Epithelial cell of esophagus (primary cell): ENCODE measurements at regions not wholly inside any gene's neighbourhood (a gene's known extent, or its start where the extent isn't known, plus 50 kb on each side); places are given as distances from the start of the nearest gene placed in this dataset.

Source experiments
- DNase-seq: peaks from one replicate; pipeline ENCODE4 v3.0.0; 2010; ENCODE audit warnings: low read depth
- H3K4me3 ChIP-seq: 2 replicates; pipeline ENCODE4 v1.5.1; 2011; ENCODE audit warnings: mild to moderate bottlenecking, low read length, control low read depth
- TF ChIP-seq, protein P1 (sequence below): IDR thresholded peaks from 2 replicates; pipeline ENCODE4 v1.5.1; 2011; ENCODE audit warnings: low read depth, mild to moderate bottlenecking, low read length, control low read depth, inconsistent platforms; ENCODE audit not compliant: insufficient read depth; ENCODE audit errors: missing control alignments

DNA sequence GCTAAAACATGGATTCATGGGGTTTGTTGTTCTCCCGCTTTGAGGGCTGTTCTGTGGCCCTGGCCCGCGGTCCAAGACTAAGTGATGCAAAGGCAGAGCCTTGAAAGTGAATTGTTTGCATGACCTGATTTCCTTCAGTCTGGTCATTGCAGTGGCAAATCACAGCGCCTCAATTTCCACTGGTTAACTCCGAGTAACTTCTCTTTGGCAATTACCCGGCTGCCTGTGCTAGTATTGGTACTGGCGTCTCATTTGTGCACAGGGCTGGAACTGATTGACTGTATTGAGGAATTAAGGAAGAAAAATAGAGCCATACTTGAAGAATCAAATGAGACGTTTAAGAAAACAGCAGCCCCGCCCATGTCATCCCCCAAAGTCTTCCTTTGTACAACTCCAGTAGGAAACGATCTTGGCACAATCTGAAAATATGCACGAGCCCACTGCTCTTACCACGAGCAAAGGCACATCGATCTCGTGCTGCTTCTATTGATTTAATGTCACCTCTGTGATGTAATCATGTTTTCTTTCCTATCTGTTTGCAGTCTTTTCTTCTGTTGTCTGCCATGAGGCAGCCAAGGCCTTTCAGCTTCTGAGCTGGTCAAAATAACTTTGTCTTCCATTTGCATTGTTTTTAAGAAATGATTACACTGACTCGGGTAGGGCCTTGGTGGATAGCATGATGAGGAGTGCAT lies 60.6 kb upstream of the SHH start:
- TF ChIP-seq, protein P1, sequence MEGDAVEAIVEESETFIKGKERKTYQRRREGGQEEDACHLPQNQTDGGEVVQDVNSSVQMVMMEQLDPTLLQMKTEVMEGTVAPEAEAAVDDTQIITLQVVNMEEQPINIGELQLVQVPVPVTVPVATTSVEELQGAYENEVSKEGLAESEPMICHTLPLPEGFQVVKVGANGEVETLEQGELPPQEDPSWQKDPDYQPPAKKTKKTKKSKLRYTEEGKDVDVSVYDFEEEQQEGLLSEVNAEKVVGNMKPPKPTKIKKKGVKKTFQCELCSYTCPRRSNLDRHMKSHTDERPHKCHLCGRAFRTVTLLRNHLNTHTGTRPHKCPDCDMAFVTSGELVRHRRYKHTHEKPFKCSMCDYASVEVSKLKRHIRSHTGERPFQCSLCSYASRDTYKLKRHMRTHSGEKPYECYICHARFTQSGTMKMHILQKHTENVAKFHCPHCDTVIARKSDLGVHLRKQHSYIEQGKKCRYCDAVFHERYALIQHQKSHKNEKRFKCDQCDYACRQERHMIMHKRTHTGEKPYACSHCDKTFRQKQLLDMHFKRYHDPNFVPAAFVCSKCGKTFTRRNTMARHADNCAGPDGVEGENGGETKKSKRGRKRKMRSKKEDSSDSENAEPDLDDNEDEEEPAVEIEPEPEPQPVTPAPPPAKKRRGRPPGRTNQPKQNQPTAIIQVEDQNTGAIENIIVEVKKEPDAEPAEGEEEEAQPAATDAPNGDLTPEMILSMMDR, result no peak
- no peak overlapping the region for H3K4me3 ChIP-seq
- DNase-seq, result no peak

DNA sequence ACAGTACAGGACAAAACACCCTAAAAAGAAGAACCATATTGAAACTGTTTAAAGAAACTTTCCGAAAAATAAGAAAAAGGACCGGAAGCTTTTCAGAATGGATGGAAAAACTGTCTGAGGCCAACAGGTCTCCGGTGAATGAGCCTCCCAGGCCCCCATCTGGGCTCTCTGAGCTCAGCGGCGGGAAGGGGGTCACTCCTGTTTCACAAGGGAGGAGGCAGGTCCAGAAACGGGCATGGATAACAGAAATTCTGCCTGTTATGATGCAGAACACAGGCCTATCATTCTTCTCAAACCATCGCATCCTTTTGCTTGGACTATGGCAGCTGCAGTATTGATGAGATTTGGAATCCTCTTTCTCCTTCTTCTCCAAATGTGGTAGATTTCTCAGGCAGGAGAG lies 58.9 kb upstream of the SHH start:
- DNase-seq, result no peak
- TF ChIP-seq, protein P1, result no peak
- H3K4me3 ChIP-seq, result no peak overlapping the region

DNA sequence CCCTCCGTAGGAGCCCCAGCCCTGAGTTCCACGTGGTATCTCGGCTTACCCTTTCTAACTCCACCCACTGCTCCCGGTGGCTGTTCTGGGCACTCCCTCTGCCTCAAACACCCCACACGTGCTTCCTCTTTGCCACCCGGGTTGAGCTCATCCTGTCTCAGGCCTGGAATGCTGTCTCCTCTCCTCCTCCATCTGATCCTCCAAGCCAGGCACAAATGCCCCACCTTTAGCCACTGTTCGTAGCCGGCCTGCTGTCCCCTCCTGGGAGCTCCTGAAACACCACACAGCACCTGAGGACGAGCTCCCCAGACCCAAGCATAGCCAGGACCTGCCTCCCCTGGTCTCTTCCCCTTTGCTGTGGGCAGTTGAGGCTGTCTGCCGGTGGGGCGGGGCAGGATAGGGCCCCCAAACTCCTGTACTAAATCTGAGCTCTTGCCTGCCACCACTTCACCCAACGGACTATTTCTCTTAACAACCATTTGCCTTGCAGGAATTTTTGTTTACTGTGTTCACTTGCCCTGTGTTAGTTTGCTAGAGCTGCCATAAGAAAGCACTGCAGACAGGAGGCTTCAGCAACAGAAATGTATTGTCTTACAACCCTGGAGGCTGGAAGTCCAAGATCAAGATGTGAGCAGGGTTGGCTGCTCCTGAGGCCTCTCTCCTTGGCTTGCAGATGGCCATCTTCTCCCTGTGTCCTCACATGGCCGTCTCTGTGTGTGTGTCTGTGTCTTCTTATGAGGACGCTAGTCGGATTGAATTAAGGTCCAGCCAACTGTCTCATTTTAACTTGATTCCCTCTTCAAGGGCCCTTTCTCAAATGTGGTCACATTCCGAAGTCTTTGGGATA lies 58.3 kb upstream of the SHH start:
- TF ChIP-seq, protein P1, result no peak
- DNase-seq, result no peak
- H3K4me3 ChIP-seq, result no peak overlapping the region

DNA sequence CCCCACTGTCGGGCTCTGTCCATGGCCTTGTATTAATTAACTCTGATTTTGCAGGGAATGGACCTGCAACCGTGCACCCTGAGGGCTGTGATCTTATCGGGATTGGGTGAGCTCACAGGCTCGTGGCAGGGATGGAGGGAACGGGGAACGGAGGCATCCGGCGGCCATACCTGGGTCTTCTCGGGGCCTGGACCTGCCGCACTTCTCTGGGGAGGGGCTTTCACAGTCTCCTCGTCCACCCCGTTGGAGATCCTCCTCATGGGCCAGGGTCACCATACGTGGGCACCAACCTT lies 57.5 kb upstream of the SHH start:
- DNase-seq, result no peak
- TF ChIP-seq, protein P1, result no peak
- H3K4me3 ChIP-seq, result no peak overlapping the region

DNA sequence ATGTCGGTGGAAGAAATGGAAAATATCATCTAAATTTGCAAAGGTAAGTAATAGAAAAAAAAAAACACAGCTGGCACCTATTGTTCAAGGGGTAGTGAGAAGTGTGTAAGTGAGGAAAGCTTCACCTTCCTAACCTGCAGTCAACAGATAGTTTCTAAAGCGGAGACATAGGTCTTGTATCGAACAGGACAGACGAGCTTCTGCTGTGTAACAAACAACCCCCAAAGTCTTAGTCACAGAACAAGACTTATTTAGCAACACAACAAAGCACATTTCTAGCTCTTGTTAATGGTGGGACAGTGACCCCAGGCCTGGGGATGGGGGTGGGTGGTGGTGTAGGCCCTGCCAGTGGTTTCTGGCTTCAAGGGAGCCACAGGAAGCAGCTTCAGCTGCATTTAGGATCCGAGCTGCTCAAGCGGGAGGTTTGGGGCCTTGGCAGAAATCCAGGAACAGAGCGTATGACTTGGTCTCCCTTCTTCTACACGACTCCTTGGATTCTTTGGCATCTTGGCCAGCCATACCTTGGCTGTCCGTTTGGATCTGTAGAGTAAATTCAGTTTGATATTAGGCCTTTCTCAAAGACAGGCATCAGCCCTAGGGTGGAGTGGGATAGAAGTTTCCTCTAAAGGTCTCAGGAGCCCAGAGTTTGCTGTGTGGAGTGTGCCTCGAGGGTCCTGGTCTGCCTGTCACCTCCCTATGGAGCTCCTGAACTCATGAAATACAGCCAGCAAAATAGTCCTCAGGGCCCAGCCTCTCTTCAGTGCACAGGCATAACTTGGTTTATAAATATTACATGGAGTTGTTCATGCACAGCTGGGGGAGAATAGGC lies 56.9 kb upstream of the SHH start:
- TF ChIP-seq, protein P1, result no peak
- DNase-seq, result no peak
- H3K4me3 ChIP-seq, result no peak overlapping the region

DNA sequence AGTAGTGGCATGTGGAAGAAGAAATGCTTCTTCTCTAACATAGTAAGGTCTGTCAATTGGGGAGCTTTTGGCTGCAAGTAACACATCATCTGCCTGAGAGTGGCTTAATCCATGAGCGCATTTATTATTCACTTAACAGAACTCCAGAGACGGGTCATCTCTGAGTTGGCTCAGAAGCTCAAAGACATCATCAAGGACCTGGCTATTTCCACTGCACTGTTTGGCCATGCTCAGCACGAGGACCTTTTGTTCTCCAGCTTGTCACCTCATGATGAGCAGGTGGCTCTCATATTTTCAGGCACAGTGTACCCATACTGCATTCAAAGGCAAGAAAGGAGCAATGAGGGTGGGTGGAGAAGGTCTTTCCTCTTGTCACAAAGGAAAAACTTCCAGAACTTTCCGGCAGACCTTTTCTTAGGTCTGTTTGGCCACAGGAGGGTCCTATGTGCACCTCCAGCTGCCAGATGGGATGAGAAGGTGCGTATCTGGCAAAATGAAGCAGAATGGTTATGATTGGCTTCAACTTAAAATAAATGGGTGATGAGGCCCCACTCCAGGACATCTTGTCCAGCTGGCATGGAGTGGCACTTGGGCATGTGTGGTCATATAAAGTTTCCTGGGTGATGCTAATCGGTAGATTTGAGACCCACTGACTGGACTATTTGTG lies 55.6 kb upstream of the SHH start:
- DNase-seq, result no peak
- TF ChIP-seq, protein P1, result no peak
- no peak overlapping the region for H3K4me3 ChIP-seq
